ENCODE measurements at regions not wholly inside any gene's neighbourhood (a gene's known extent, or its start where the extent isn't known, plus 50 kb on each side); places are given as distances from the start of the nearest gene placed in this dataset.
"Not testable (repeated sequence)": the region's sequence is repeated elsewhere in the genome, so short reads cannot be mapped to it uniquely, and the experiment has no call there.

GRCh38 chr10:109237050-109237449 is 686.3 kb downstream of the XPNPEP1 start:
- no peak for DNase-seq (ENCODE audit: extremely low spot score)
- Histone ChIP-seq H3K36me3 (no peaks in the 10 kb centered on the region), H3K4me1 (peaks cover 0 to 12% (median 2%) of the 10 kb centered on the region in 4 donors), H3K4me3 (no peak overlapping the region), H3K27me3 (no peaks in the 10 kb centered on the region), H3K9me3 (no peaks in the 10 kb centered on the region), H3K27ac (replicated peaks in 1 of 4) (no peak overlapping the region)
- TF ChIP-seq CTCF (IDR thresholded peaks at IDR 0.05) = no peak
- TF ChIP-seq POLR2AphosphoS5 (IDR thresholded peaks at IDR 0.05) = no peak
- TF ChIP-seq EP300 (IDR thresholded peaks at IDR 0.05) = no peak
- no peak for TF ChIP-seq POLR2A (IDR thresholded peaks at IDR 0.05; ENCODE audit: low read depth)
- 71% methylated on average over 2 of the region's 2 CpGs for WGBS
- intact Hi-C loops (cut with DNase I) = no loop called here

- intact Hi-C loops (cut with DNase I); H3K4me1 ChIP-seq; DNase-seq (ENCODE audit: extremely low spot score); H3K36me3 ChIP-seq; H3K27me3 ChIP-seq; H3K9me3 ChIP-seq; H3K27ac ChIP-seq (replicated peaks in 1 of 4); H3K4me3 ChIP-seq: not testable (repeated sequence)
- WGBS = 90% methylated on average over 13 of the region's 13 CpGs
Observed at GRCh38 chr10:109223533-109223932, 699.8 kb downstream of the XPNPEP1 start.

GRCh38 chr10:109219935-109220605 is 703.2 kb downstream of the XPNPEP1 start:
- Histone ChIP-seq H3K27ac (replicated peaks in 1 of 4) (no peak overlapping the region), H3K9me3 (no peaks in the 10 kb centered on the region), H3K27me3 (no peaks in the 10 kb centered on the region), H3K4me1 (peaks cover 0 to 6% (median 0%) of the 10 kb centered on the region in 4 donors), H3K4me3 (no peak overlapping the region), H3K36me3 (no peaks in the 10 kb centered on the region)
- 81% methylated on average over 2 of the region's 2 CpGs for WGBS
- intact Hi-C loops (cut with DNase I) = no loop called here
- TF ChIP-seq POLR2AphosphoS5 (IDR thresholded peaks at IDR 0.05) (no peak), CTCF (IDR thresholded peaks at IDR 0.05) (no peak), POLR2A (IDR thresholded peaks at IDR 0.05; ENCODE audit: low read depth) (no peak), EP300 (IDR thresholded peaks at IDR 0.05) (no peak)
- DNase-seq (ENCODE audit: extremely low spot score) = no peak

- H3K9me3 ChIP-seq = no peaks in the 10 kb centered on the region
- no peak overlapping the region for H3K4me3 ChIP-seq
- 94% methylated on average over 2 of the region's 2 CpGs for WGBS
- no peaks in the 10 kb centered on the region for H3K27me3 ChIP-seq
- DNase-seq (ENCODE audit: extremely low spot score) = no peak
- TF ChIP-seq CTCF (IDR thresholded peaks at IDR 0.05) (no peak), POLR2AphosphoS5 (IDR thresholded peaks at IDR 0.05) (no peak), POLR2A (IDR thresholded peaks at IDR 0.05; ENCODE audit: low read depth) (no peak), EP300 (IDR thresholded peaks at IDR 0.05) (no peak)
- intact Hi-C loops (cut with DNase I) = no loop called here
- no peaks in the 10 kb centered on the region for H3K36me3 ChIP-seq
- H3K27ac ChIP-seq (replicated peaks in 1 of 4) = no peak overlapping the region
- H3K4me1 ChIP-seq = peaks cover 0 to 6% (median 0%) of the 10 kb centered on the region in 4 donors
Observed at GRCh38 chr10:109218207-109218606, 705.1 kb downstream of the XPNPEP1 start.

GRCh38 chr10:109215291-109216075 is 707.8 kb downstream of the XPNPEP1 start:
- WGBS = 90% methylated on average over 3 of the region's 3 CpGs
- no peak overlapping the region for H3K27ac ChIP-seq (replicated peaks in 1 of 4)

GRCh38 chr10:109214891-109215290 is 708.4 kb downstream of the XPNPEP1 start:
- DNase-seq (ENCODE audit: extremely low spot score); intact Hi-C loops (cut with DNase I); H3K27me3 ChIP-seq; H3K27ac ChIP-seq (replicated peaks in 1 of 4); H3K9me3 ChIP-seq; H3K4me1 ChIP-seq; H3K4me3 ChIP-seq; H3K36me3 ChIP-seq: not testable (repeated sequence)
- 94% methylated on average over 3 of the region's 3 CpGs for WGBS

More at GRCh38 chr10:109215291-109216075, 707.8 kb downstream of the XPNPEP1 start:
- intact Hi-C loops (cut with DNase I) = no loop called here
- Histone ChIP-seq H3K27me3 (no peaks in the 10 kb centered on the region), H3K4me1 (peaks cover 0 to 6% (median 0%) of the 10 kb centered on the region in 4 donors), H3K9me3 (no peaks in the 10 kb centered on the region), H3K36me3 (no peaks in the 10 kb centered on the region), H3K4me3 (no peak overlapping the region)
- DNase-seq (ENCODE audit: extremely low spot score) = no peak
- TF ChIP-seq POLR2AphosphoS5 (IDR thresholded peaks at IDR 0.05) (no peak), EP300 (IDR thresholded peaks at IDR 0.05) (no peak), POLR2A (IDR thresholded peaks at IDR 0.05; ENCODE audit: low read depth) (no peak), CTCF (IDR thresholded peaks at IDR 0.05) (no peak)
